Activated naive CD4-positive, alpha-beta T cell treated with anti-CD3 and anti-CD28 coated beads for 36 hours (primary cell): ENCODE measurements at regions not wholly inside any gene's neighbourhood (a gene's known extent, or its start where the extent isn't known, plus 50 kb on each side); places are given as distances from the start of the nearest gene placed in this dataset.
"Not testable (repeated sequence)": the region's sequence is repeated elsewhere in the genome, so short reads cannot be mapped to it uniquely, and the experiment has no call there.

Source experiments
- CTCF ChIA-PET: fragments of 350-600 bp; sonication (Branson Sonifier 250); formaldehyde crosslinking; loops from one replicate; lab custom pipeline; 2021; ENCODE audit warnings: antibody characterized with exemption; lab: Charles Lee
- DNase-seq: peaks from one replicate; pipeline ENCODE4 v3.0.0-alpha.2; 2020
- H3K27ac Mint-ChIP-seq: one replicate; pipeline ENCODE4 v1.8.0; 2021; ENCODE audit warnings: mild to moderate bottlenecking, mixed read lengths
- H3K27me3 Mint-ChIP-seq: one replicate; pipeline ENCODE4 v1.8.0; 2021; ENCODE audit warnings: low read depth, mixed read lengths
- H3K36me3 Mint-ChIP-seq: one replicate; pipeline ENCODE4 v1.8.0; 2021; ENCODE audit warnings: low read depth, mixed read lengths
- H3K4me1 Mint-ChIP-seq: one replicate; pipeline ENCODE4 v1.8.0; 2021; ENCODE audit warnings: low read depth, mixed read lengths
- H3K4me3 Mint-ChIP-seq: one replicate; pipeline ENCODE4 v1.8.0; 2021; ENCODE audit warnings: mild to moderate bottlenecking, moderate library complexity, mixed read lengths
- H3K9me3 Mint-ChIP-seq: one replicate; pipeline ENCODE4 v1.8.0; 2021; ENCODE audit warnings: mixed read lengths
- intact Hi-C: fragments of 100-400 bp; cut with micrococcal nuclease; formaldehyde crosslinking; loops from one replicate; pipeline ENCODE4 v1.15.1; 2023

DNA sequence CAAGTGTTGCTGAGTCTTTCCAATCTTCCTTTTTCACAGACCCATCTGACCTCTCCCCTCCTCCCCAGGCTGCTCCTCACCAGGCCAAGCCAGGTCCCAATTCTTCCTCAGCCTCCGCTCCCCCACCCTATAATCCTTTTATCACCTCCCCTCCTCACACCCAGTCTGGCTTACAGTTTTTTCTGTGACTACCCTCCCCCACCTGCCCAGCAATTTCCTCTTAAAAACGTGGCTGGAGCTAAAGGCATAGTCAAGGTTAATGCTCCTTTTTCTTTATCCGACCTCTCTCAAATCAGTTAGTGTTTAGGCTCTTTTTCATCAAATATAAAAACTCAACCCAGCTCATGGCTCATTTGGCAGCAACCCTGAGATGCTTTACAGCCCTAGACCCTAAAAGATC, 270.9 kb downstream of the NUF2 start:
- H3K36me3 Mint-ChIP-seq, DNase-seq, H3K4me1 Mint-ChIP-seq, H3K27ac Mint-ChIP-seq, intact Hi-C loops, H3K4me3 Mint-ChIP-seq, CTCF ChIA-PET, H3K27me3 Mint-ChIP-seq: not testable (repeated sequence)
- H3K9me3 Mint-ChIP-seq: peaks cover 10% of the 10 kb centered on the region

DNA sequence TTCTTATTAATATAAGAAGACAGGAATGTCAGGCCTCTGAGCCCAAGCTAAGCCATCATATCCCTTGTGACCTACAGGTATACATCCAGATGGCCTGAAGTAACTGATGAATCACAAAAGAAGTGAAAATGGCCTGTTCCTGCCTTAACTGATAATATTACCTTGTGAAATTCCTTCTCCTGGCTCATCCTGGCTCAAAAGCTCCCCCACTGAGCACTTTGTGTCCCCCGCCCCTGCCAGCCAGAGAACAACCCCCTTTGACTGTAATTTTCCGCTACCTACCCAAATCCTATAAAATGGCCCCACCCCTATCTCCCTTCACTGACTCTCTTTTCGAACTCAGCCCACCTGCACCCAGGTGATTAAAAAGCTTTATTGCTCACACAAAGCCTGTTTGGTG, 274.4 kb downstream of the NUF2 start:
- intact Hi-C loops, CTCF ChIA-PET, H3K27me3 Mint-ChIP-seq, H3K4me3 Mint-ChIP-seq, DNase-seq, H3K4me1 Mint-ChIP-seq, H3K27ac Mint-ChIP-seq, H3K36me3 Mint-ChIP-seq: not testable (repeated sequence)
- peaks cover 10% of the 10 kb centered on the region for H3K9me3 Mint-ChIP-seq

DNA sequence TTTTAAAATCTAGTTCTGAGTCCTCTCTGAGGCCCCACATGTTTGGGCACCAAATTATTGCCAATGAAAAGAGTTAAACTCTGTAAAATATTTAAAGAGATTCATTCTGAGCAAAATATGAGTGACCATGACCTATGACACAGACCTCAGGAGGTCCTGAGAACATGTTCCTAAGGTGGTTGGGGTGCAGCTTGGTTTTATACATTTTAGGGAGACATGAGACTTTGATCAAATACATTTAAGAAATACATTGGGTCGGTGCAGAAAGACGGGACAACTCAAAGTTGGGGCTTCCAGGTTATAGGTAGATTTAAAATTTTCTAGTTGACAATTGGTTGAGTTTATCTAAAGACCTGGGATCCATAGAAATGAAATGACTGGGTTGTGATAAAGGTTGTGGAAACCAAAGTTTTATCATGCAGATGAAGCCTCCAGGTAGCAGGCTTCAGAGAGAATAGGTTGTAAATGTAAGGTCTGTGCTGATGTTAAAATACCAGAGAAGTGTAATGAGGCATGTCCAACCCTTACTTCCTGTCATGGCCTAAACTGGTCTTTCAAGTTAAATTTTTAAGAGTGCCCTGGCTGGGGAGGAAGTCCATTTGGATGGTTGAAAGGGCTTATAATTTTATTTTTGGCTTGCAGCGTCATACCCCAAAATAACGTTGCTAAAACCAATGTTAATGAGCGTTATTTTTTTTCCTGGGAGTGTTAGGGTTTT, 274.9 kb downstream of the NUF2 start:
- peaks cover 2% of the 10 kb centered on the region for H3K27me3 Mint-ChIP-seq
- H3K4me1 Mint-ChIP-seq: no peaks in the 10 kb centered on the region
- H3K9me3 Mint-ChIP-seq: peaks cover 10% of the 10 kb centered on the region
- H3K27ac Mint-ChIP-seq: no peak overlapping the region
- CTCF ChIA-PET: no interaction called here
- intact Hi-C loops: no loop called here
- no peak overlapping the region for H3K4me3 Mint-ChIP-seq
- no peak for DNase-seq
- no peaks in the 10 kb centered on the region for H3K36me3 Mint-ChIP-seq

DNA sequence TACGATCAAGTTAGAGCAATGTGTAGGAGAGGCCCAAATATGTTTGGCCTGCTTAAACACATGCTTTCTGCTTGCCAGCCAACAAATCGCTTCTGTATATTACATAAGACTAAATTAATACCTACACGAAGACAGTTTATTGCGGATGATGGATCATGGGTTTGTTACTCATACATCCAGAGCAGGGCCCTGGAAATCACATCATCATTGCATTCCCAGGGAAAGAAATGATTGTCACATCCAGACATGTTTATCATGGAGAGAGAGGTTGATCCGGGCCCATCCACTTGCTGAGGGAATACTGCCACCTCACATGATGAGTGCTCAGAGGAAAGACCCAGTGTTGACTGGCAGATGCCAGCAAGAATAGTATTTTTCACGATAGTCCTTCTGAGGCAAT, 282.6 kb downstream of the NUF2 start:
- Mint-ChIP-seq H3K27me3 (no peaks in the 10 kb centered on the region), H3K9me3 (no peaks in the 10 kb centered on the region), H3K4me1 (no peaks in the 10 kb centered on the region), H3K36me3 (no peaks in the 10 kb centered on the region), H3K27ac (no peak overlapping the region), H3K4me3 (no peak overlapping the region)
- intact Hi-C loops: no loop called here
- no peak for DNase-seq
- CTCF ChIA-PET: no interaction called here

DNA sequence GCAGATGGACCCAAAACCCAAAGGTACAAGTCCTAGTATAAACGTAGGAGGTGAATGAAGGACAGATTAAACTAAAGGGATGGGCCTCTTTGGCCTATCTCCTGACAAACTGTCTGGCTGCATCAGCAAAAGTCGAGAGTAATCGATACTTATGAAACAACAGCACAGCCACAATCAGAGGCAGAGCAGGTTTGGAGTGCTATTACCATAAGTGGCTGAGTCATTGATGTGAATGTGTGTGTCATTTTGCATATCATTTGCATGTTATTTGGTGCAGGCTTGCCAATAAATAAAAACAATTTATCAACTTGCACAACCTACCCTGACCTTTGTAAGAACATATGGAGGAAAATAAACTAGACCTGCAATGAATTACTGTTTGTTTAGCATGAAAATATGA, 283.1 kb downstream of the NUF2 start:
- Mint-ChIP-seq H3K4me3 (no peak overlapping the region), H3K9me3 (no peaks in the 10 kb centered on the region), H3K27me3 (no peaks in the 10 kb centered on the region), H3K4me1 (no peaks in the 10 kb centered on the region), H3K36me3 (no peaks in the 10 kb centered on the region), H3K27ac (no peak overlapping the region)
- CTCF ChIA-PET: no interaction called here
- intact Hi-C loops: no loop called here
- DNase-seq: no peak

DNA sequence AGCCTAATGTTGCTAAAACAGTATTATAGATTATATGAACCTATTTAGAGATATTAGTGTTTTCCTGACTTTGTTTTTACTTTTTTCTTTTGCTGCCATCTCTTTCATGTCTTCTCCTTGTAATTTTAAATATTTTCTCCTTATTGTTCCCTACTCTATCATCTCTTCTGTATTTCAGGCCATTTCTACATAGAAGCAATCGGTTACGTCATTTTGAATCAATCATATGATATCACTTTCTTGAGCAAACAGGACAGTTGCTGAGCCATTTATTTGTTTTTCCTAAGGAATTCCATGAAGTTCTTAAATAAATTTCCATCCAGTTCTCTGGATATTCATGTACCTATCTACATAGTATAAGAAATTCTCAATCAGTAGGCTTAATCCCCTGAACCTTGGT, 287.2 kb downstream of the NUF2 start:
- H3K36me3 Mint-ChIP-seq: no peaks in the 10 kb centered on the region
- H3K9me3 Mint-ChIP-seq: no peaks in the 10 kb centered on the region
- H3K4me3 Mint-ChIP-seq: no peak overlapping the region
- intact Hi-C loops: no loop called here
- H3K27ac Mint-ChIP-seq: no peak overlapping the region
- H3K4me1 Mint-ChIP-seq: no peaks in the 10 kb centered on the region
- CTCF ChIA-PET: no interaction called here
- DNase-seq: no peak
- H3K27me3 Mint-ChIP-seq: no peaks in the 10 kb centered on the region

DNA sequence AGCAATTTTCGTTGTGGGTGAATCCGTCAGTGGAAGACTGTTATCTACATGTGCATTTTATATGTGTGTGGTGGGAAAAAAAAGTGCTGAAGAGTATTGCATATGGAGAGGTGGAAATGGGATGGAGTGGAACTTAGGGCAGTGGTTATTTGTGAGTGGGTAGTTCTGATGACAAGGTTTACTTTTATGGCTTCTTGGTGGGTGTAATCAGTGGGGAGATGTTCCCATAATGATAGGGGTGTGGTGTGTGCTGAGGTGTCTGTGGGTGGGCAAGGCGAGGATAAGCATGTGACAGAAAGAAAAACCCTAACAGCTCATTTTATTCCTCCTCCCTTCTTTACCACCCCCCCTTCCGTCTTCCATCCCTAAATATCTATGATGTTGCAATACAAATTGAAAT, 288.1 kb downstream of the NUF2 start:
- H3K27ac Mint-ChIP-seq: no peak overlapping the region
- intact Hi-C loops: no loop called here
- no peaks in the 10 kb centered on the region for H3K4me1 Mint-ChIP-seq
- H3K27me3 Mint-ChIP-seq: no peaks in the 10 kb centered on the region
- CTCF ChIA-PET: no interaction called here
- H3K36me3 Mint-ChIP-seq: no peaks in the 10 kb centered on the region
- H3K4me3 Mint-ChIP-seq: no peak overlapping the region
- DNase-seq: no peak
- H3K9me3 Mint-ChIP-seq: no peaks in the 10 kb centered on the region

DNA sequence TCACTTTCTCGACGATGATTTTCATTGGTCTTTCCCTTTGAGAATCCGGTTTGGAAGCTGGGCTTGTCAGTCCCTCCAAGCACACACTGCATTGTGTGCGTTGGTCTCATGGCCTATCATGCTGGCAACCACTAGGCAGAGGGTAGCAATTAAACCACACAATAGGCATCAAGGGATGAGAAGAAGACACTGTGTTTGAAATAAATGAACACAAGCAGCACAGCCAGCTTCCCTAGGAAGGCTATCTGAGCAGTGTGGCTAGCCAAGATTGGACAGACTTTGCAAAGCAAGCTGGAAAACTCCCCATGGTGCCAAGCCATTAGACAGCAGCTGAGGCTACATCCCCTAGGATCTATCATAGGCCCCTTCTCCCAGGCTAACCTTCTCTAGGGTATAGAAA, 288.7 kb downstream of the NUF2 start:
- no peak overlapping the region for H3K27ac Mint-ChIP-seq
- no peak overlapping the region for H3K4me3 Mint-ChIP-seq
- H3K9me3 Mint-ChIP-seq: no peaks in the 10 kb centered on the region
- H3K36me3 Mint-ChIP-seq: no peaks in the 10 kb centered on the region
- no peaks in the 10 kb centered on the region for H3K27me3 Mint-ChIP-seq
- intact Hi-C loops: no loop called here
- no peak for DNase-seq
- CTCF ChIA-PET: no interaction called here
- H3K4me1 Mint-ChIP-seq: no peaks in the 10 kb centered on the region

DNA sequence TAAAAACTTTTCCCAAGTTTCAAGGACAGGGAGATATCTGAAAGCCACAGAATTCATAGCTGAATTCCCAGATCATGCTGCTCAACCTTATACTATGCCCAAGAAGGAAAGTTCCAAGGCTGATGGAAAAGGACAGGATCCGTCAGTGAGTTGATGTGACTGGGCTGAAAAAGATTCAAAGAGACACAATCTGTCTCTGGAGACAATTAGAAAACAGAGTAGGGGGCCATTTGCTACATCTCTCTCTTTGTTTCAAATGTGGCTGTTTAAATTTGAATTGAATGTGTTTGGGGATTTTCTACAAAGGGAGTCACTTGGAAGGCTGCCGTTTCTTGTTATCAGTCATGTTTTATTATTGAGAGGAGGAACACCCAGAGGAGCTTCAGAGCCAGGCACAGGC, 292.6 kb downstream of the NUF2 start:
- Mint-ChIP-seq H3K27ac (no peak overlapping the region), H3K36me3 (no peaks in the 10 kb centered on the region)

DNA sequence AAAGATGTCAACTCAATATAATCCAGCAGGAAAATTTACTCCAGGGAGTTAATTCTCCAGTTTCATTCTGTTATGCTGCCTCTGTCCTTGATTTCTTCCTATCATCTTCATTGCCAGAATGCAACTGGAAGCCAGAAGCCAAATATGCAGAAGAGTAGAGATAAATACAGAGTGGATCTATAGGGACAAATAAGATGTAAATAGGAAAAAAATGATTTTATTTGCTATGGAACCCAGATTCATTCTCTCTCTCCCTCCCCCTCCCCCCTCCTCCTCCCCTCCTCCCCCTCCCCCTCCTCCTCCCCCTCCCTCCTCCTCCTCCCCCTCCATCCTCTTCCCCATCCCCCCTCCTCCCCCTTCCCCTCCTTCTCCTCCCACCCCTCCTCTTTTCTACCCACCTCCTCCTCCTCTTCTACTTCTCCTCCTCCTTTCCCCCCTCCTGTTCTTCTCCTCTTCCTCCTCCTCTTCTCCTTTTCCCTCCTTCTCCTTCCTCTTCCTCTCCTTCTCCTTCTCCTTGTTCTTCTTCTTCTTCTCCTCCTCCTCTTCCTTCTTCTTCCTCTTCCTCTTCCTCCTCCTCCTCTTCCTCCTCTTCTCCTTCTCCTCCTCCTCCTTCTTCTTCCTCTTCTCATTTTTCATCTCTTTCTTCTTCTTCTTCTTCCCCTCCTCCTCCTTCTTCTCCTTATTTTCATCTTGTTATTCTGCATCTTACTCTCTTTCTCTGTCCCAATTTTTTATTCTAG, 306.4 kb downstream of the NUF2 start:
- Mint-ChIP-seq H3K9me3 (peaks cover 17% of the 10 kb centered on the region), H3K4me1 (no peaks in the 10 kb centered on the region), H3K27me3 (no peaks in the 10 kb centered on the region), H3K36me3 (no peaks in the 10 kb centered on the region), H3K27ac (no peak overlapping the region), H3K4me3 (no peak overlapping the region)
- no peak for DNase-seq
- intact Hi-C loops: no loop called here
- CTCF ChIA-PET: no interaction called here

More for the DNA sequence above, 292.6 kb downstream of the NUF2 start:
- Mint-ChIP-seq H3K4me1 (no peaks in the 10 kb centered on the region), H3K9me3 (no peaks in the 10 kb centered on the region), H3K4me3 (no peak overlapping the region), H3K27me3 (no peaks in the 10 kb centered on the region)
- CTCF ChIA-PET: no interaction called here
- intact Hi-C loops: no loop called here
- DNase-seq: no peak

DNA sequence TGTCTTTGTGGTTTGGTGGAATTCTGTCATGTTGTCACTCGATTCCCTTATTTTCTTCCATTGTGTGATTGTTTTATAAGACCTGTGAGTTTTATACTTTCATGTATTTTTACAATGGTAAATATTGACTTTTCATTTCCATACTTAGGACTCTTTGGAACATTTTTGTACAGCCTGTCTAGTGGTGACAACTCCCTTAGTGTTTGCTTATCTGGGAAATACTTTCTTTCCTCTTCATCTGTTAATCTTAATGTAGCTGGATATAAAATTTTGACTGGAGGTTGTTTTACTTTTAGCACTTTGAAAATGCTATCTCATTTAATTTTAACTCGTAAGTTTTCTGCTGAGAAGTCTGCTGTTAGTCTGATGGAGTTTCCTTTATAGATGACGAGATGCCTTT, 310.5 kb downstream of the NUF2 start:
- no peaks in the 10 kb centered on the region for H3K4me1 Mint-ChIP-seq
- H3K4me3 Mint-ChIP-seq: no peak overlapping the region
- peaks cover 29% of the 10 kb centered on the region for H3K9me3 Mint-ChIP-seq
- H3K36me3 Mint-ChIP-seq: no peaks in the 10 kb centered on the region
- CTCF ChIA-PET: no interaction called here
- DNase-seq: no peak
- H3K27ac Mint-ChIP-seq: no peak overlapping the region
- intact Hi-C loops: no loop called here
- no peaks in the 10 kb centered on the region for H3K27me3 Mint-ChIP-seq

DNA sequence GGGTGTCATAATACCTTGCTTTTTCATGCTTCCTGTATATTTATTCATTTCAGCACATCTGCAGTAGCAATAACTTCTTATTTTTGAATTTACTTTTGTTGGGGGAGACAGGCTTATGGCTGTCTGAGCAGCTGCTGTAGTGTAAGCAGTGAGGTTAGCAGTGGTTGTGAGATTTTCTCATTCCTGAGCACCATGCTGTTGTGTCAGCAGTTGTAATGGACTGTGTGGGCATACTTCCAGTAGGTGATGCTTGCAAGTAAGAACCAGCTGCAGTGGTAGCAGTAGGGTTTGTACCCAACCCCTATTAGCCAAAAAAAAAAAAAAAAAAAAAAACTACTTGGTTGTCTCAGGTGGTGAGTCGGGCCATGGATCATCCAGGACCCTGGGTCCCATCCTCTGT, 311.6 kb downstream of the NUF2 start:
- peaks cover 28% of the 10 kb centered on the region for H3K9me3 Mint-ChIP-seq
- H3K36me3 Mint-ChIP-seq: no peaks in the 10 kb centered on the region
- CTCF ChIA-PET: no interaction called here
- H3K4me1 Mint-ChIP-seq: no peaks in the 10 kb centered on the region
- no peak overlapping the region for H3K4me3 Mint-ChIP-seq
- H3K27me3 Mint-ChIP-seq: no peaks in the 10 kb centered on the region
- no peak for DNase-seq
- H3K27ac Mint-ChIP-seq: no peak overlapping the region
- intact Hi-C loops: no loop called here

DNA sequence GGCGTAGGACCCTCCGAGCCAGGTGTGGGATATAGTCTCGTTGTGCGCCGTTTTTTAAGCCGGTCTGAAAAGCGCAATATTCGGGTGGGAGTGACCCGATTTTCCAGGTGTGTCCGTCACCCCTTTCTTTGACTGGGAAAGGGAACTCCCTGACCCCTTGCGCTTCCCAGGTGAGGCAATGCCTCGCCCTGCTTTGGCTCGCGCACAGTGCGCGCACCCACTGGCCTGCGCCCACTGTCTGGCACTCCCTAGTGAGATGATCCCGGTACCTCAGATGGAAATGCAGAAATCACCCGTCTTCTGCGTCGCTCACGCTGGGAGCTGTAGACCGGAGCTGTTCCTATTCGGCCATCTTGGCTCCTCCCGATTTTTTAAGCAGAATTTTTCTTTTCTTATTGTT, 323.9 kb downstream of the NUF2 start:
- H3K4me1 Mint-ChIP-seq, H3K9me3 Mint-ChIP-seq, DNase-seq, CTCF ChIA-PET, H3K36me3 Mint-ChIP-seq, H3K4me3 Mint-ChIP-seq, intact Hi-C loops, H3K27ac Mint-ChIP-seq, H3K27me3 Mint-ChIP-seq: not testable (repeated sequence)
